ENCODE measurements at regions not wholly inside any gene's neighbourhood (a gene's known extent, or its start where the extent isn't known, plus 50 kb on each side); places are given as distances from the start of the nearest gene placed in this dataset.

- Histone ChIP-seq H3K27me3 (ENCODE audit: control insufficient read depth, low read length) (peaks cover 6% of the 10 kb centered on the region; the same call in 1 of the 2 replicates), H3K9me2 (replicated peaks; ENCODE audit: control insufficient read depth, low read length) (no peaks in the 10 kb centered on the region), H3F3A (ENCODE audit: control insufficient read depth, insufficient read depth) (no peaks in the 10 kb centered on the region), H3K4me1 (ENCODE audit: control insufficient read depth, low read length) (no peaks in the 10 kb centered on the region), H3K4me2 (ENCODE audit: low read length) (no peak overlapping the region), H3K79me2 (ENCODE audit: control insufficient read depth, low read length) (no peaks in the 10 kb centered on the region), H3K9me3 (ENCODE audit: control insufficient read depth, insufficient read depth, low read length) (no peaks in the 10 kb centered on the region), H3K4me3 (ENCODE audit: low read length) (no peak overlapping the region), H4K20me1 (ENCODE audit: control insufficient read depth, insufficient read depth, low read depth, low read length) (no peaks in the 10 kb centered on the region), H3K27ac (ENCODE audit: low read depth, low read length) (no peak overlapping the region), H3K36me3 (ENCODE audit: control insufficient read depth, low read length) (no peaks in the 10 kb centered on the region)
- TF ChIP-seq, protein P1, sequence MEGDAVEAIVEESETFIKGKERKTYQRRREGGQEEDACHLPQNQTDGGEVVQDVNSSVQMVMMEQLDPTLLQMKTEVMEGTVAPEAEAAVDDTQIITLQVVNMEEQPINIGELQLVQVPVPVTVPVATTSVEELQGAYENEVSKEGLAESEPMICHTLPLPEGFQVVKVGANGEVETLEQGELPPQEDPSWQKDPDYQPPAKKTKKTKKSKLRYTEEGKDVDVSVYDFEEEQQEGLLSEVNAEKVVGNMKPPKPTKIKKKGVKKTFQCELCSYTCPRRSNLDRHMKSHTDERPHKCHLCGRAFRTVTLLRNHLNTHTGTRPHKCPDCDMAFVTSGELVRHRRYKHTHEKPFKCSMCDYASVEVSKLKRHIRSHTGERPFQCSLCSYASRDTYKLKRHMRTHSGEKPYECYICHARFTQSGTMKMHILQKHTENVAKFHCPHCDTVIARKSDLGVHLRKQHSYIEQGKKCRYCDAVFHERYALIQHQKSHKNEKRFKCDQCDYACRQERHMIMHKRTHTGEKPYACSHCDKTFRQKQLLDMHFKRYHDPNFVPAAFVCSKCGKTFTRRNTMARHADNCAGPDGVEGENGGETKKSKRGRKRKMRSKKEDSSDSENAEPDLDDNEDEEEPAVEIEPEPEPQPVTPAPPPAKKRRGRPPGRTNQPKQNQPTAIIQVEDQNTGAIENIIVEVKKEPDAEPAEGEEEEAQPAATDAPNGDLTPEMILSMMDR (IDR thresholded peaks at IDR 0.05; ENCODE audit: low read depth, low read length, poor library complexity, severe bottlenecking), result no peak
- TF ChIP-seq EZH2phosphoT487 (IDR thresholded peaks at IDR 0.05; ENCODE audit: borderline replicate concordance, low read length), result no peak
Observed at GRCh38 chr20:51888291-51888690, 86.0 kb upstream of the SALL4 start.

- Histone ChIP-seq H3K27me3 (ENCODE audit: control insufficient read depth, low read length) (peaks cover 6% of the 10 kb centered on the region; the same call in 1 of the 2 replicates), H3K27ac (ENCODE audit: low read depth, low read length) (no peak overlapping the region), H3K4me3 (ENCODE audit: low read length) (no peak overlapping the region), H4K20me1 (ENCODE audit: control insufficient read depth, insufficient read depth, low read depth, low read length) (no peaks in the 10 kb centered on the region), H3K4me2 (ENCODE audit: low read length) (no peak overlapping the region), H3K4me1 (ENCODE audit: control insufficient read depth, low read length) (no peaks in the 10 kb centered on the region), H3K36me3 (ENCODE audit: control insufficient read depth, low read length) (no peaks in the 10 kb centered on the region), H3F3A (ENCODE audit: control insufficient read depth, insufficient read depth) (no peaks in the 10 kb centered on the region), H3K9me3 (ENCODE audit: control insufficient read depth, insufficient read depth, low read length) (no peaks in the 10 kb centered on the region), H3K79me2 (ENCODE audit: control insufficient read depth, low read length) (no peaks in the 10 kb centered on the region), H3K9me2 (replicated peaks; ENCODE audit: control insufficient read depth, low read length) (no peaks in the 10 kb centered on the region)
- TF ChIP-seq, protein P1 (IDR thresholded peaks at IDR 0.05; ENCODE audit: low read depth, low read length, poor library complexity, severe bottlenecking), result no peak
- no peak for TF ChIP-seq EZH2phosphoT487 (IDR thresholded peaks at IDR 0.05; ENCODE audit: borderline replicate concordance, low read length)
Observed at GRCh38 chr20:51886891-51887608, 84.7 kb upstream of the SALL4 start.

- Histone ChIP-seq H3K27me3 (ENCODE audit: control insufficient read depth, low read length) (peaks cover 6% of the 10 kb centered on the region; the same call in 1 of the 2 replicates), H4K20me1 (ENCODE audit: control insufficient read depth, insufficient read depth, low read depth, low read length) (no peaks in the 10 kb centered on the region), H3F3A (ENCODE audit: control insufficient read depth, insufficient read depth) (no peaks in the 10 kb centered on the region), H3K4me1 (ENCODE audit: control insufficient read depth, low read length) (no peaks in the 10 kb centered on the region), H3K79me2 (ENCODE audit: control insufficient read depth, low read length) (no peaks in the 10 kb centered on the region), H3K27ac (ENCODE audit: low read depth, low read length) (no peak overlapping the region), H3K4me3 (ENCODE audit: low read length) (no peak overlapping the region), H3K9me2 (replicated peaks; ENCODE audit: control insufficient read depth, low read length) (no peaks in the 10 kb centered on the region), H3K9me3 (ENCODE audit: control insufficient read depth, insufficient read depth, low read length) (no peaks in the 10 kb centered on the region), H3K4me2 (ENCODE audit: low read length) (no peak overlapping the region), H3K36me3 (ENCODE audit: control insufficient read depth, low read length) (no peaks in the 10 kb centered on the region)
- TF ChIP-seq, protein P1 (IDR thresholded peaks at IDR 0.05; ENCODE audit: low read depth, low read length, poor library complexity, severe bottlenecking), result no peak
- no peak for TF ChIP-seq EZH2phosphoT487 (IDR thresholded peaks at IDR 0.05; ENCODE audit: borderline replicate concordance, low read length)
Observed at GRCh38 chr20:51886341-51886740, 84.0 kb upstream of the SALL4 start.
